Ovary (tissue), 7 donors: ENCODE measurements at regions not wholly inside any gene's neighbourhood (a gene's known extent, or its start where the extent isn't known, plus 50 kb on each side); places are given as distances from the start of the nearest gene placed in this dataset.

Experiments used
- DNase-seq, 5 donors: peaks; one replicate each; pipeline ENCODE4 v3.0.0-alpha.2; 2019 to 2020
- H3K27ac ChIP-seq, 2 donors: fragments of 200-600 bp; one replicate each; pipeline versions ENCODE4 v1.5.1 to v1.8.0; 2019 to 2022
- H3K27me3 ChIP-seq: fragments of 200-600 bp; one replicate; pipeline ENCODE4 v1.8.0; 2022
- H3K36me3 ChIP-seq: fragments of 200-600 bp; sonication (generic); one replicate; pipeline ENCODE4 v1.5.1; 2019
- H3K4me1 ChIP-seq: one replicate; pipeline ENCODE4 v1.8.1; 2013; ENCODE audit warnings: mild to moderate bottlenecking, moderate library complexity; ENCODE audit not compliant: insufficient read depth
- H3K4me3 ChIP-seq: fragments of 200-600 bp; sonication (generic); one replicate; pipeline ENCODE4 v1.5.1; 2017
- H3K9me3 ChIP-seq, 2 donors: fragments of 200-600 bp in 1 of 2; sonication (generic) in 1 of 2; one replicate each; pipeline versions ENCODE4 v1.5.1 to v1.8.1; 2013 to 2019; ENCODE audit warnings: mild to moderate bottlenecking in 1 of 2, moderate library complexity in 1 of 2
- EP300 ChIP-seq: sonication (generic); formaldehyde crosslinking; IDR thresholded peaks from one replicate; pipeline ENCODE4 v1.6.1; 2017; ENCODE audit warnings: antibody characterized with exemption
- POLR2A ChIP-seq: fragments of 450-650 bp; IDR thresholded peaks from one replicate; pipeline ENCODE4 v1.6.1; 2017; ENCODE audit warnings: antibody characterized with exemption, mild to moderate bottlenecking, moderate library complexity
- WGBS, 3 donors: extraction: QIAGEN DNeasy Blood & Tissue Kit in 1 of 3; methylation state at CpG; one replicate each; pipeline versions ENCODE4 v1.1.5 to v1.1.7; 2013 to 2017; 5-methylcytosine and 5-hydroxymethylcytosine counted together
- intact Hi-C, 4 donors: fragments of 100-400 bp; cut with DNase I; formaldehyde crosslinking; loops; one replicate each; pipeline versions ENCODE4 v1.11.0 to v1.15.1; 2022 to 2023
- TF ChIP-seq, protein P1 (sequence below), 3 donors: fragments of 450-650 bp in 2 of 3; fragments of 200-600 bp in 1 of 3; IDR thresholded peaks; one replicate each; pipeline versions ENCODE4 v1.5.1 to v1.8.0; 2016 to 2022; ENCODE audit warnings: antibody characterized with exemption in 3 of 3, mild to moderate bottlenecking in 1 of 3
- donor health status: DM: no; HTN: no; CAD: no; lungs with moderate emphysema.
- donor health status: DM: no; HTN: no; CAD: no.
- donor health status: Bipolar disorder and iron deficiency.
- donor health status: DM: no; HTN: no; CAD: no.
- donor health status: DM: yes; HTN: yes; CAD: no.

DNA sequence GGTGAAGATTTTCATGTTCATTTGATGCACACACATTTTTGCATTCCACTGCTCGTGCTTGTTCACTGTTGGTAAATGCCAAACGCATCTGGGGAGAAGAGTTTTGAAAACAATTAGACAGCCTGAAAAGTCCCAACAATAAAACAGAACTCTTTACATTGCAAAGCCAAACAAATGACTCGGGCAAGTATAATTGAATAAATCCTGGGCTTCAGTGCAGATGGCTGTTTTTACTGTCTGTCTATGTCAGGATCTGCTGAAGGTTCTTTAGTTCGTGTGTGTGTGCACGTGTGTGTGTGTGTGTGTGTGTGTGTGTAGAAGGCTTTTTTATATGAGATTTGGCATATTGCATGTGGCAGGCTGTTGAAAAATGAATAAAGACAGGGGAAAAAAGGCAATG is 277.5 kb upstream of the CDIN1 start:
- H3K27ac ChIP-seq = no peak overlapping the region
- H3K4me1 ChIP-seq = no peaks in the 10 kb centered on the region
- intact Hi-C loops = no loop called here
- TF ChIP-seq EP300 = no peak
- TF ChIP-seq POLR2A = no peak
- TF ChIP-seq, protein P1, sequence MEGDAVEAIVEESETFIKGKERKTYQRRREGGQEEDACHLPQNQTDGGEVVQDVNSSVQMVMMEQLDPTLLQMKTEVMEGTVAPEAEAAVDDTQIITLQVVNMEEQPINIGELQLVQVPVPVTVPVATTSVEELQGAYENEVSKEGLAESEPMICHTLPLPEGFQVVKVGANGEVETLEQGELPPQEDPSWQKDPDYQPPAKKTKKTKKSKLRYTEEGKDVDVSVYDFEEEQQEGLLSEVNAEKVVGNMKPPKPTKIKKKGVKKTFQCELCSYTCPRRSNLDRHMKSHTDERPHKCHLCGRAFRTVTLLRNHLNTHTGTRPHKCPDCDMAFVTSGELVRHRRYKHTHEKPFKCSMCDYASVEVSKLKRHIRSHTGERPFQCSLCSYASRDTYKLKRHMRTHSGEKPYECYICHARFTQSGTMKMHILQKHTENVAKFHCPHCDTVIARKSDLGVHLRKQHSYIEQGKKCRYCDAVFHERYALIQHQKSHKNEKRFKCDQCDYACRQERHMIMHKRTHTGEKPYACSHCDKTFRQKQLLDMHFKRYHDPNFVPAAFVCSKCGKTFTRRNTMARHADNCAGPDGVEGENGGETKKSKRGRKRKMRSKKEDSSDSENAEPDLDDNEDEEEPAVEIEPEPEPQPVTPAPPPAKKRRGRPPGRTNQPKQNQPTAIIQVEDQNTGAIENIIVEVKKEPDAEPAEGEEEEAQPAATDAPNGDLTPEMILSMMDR (IDR thresholded peaks at IDR 0.05) = no peak
- DNase-seq = no peak
- no peaks in the 10 kb centered on the region for H3K36me3 ChIP-seq
- H3K4me3 ChIP-seq = no peak overlapping the region
- H3K9me3 ChIP-seq = no peaks in the 10 kb centered on the region
- WGBS, 3 donors = 31 to 51% (median 45%) methylated on average over 5 of the region's 5 CpGs
- no peaks in the 10 kb centered on the region for H3K27me3 ChIP-seq

DNA sequence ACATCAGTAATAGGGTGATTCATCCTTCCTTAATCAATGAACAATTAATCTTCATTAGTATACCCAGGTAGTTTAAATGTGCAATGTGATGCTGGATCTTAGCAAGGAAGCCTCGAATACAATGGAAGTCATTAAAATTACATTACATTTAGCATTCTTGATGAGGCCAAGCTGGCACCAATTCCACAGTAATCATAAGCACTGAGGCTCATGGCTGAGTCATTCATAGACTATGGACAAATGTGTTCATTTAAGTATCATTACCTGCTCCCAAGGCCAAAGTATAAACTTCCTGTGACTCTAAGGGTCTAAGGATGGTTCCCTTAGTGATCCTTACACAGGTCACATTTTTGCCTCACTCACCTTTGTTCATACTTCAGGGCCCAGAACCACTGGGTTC is 266.4 kb upstream of the CDIN1 start:
- Histone ChIP-seq H3K9me3 (peaks cover 0 to 3% of the 10 kb centered on the region in 2 donors), H3K27ac (no peak overlapping the region), H3K36me3 (no peaks in the 10 kb centered on the region), H3K4me1 (no peaks in the 10 kb centered on the region), H3K27me3 (no peaks in the 10 kb centered on the region), H3K4me3 (no peak overlapping the region)
- TF ChIP-seq EP300 (no peak), POLR2A (no peak)
- TF ChIP-seq, protein P1 (IDR thresholded peaks at IDR 0.05) = no peak
- intact Hi-C loops = no loop called here
- WGBS, 3 donors = 79 to 86% (median 82%) methylated on average over 1 of the region's 1 CpG
- no peak for DNase-seq

DNA sequence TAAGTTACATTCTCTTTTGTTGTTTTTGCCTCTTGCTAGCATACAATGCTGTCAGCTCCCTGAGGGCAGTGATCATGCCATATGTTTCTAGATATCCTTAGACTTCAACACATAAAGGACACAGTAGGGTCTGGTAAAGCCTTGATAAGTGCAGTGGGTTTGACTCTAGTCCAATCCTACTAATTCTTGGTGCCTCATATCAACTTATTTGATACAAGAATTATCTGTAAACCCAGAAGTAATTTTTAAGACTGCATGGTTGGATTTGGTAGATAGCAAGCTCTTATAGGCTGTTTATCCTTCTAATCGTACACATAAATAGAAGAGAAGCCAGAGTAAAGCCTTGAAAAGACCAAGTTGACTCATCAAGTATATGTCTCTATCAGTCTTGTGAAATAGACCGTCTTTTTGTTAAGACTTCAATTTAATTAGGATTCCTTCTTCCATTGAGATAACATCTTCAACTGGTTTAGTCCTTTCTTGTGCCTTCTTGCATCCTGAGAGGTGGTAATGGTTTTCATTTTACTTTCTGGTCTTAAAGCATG is 265.6 kb upstream of the CDIN1 start:
- H3K27ac ChIP-seq = no peak overlapping the region
- intact Hi-C loops = no loop called here
- peaks cover 0 to 2% of the 10 kb centered on the region in 2 donors for H3K9me3 ChIP-seq
- TF ChIP-seq POLR2A (no peak), EP300 (no peak)
- TF ChIP-seq, protein P1 (IDR thresholded peaks at IDR 0.05) = no peak
- 87 to 94% (median 92%) methylated on average over 2 of the region's 2 CpGs for WGBS, 3 donors
- H3K36me3 ChIP-seq = no peaks in the 10 kb centered on the region
- no peaks in the 10 kb centered on the region for H3K4me1 ChIP-seq
- no peaks in the 10 kb centered on the region for H3K27me3 ChIP-seq
- no peak overlapping the region for H3K4me3 ChIP-seq
- DNase-seq = no peak

DNA sequence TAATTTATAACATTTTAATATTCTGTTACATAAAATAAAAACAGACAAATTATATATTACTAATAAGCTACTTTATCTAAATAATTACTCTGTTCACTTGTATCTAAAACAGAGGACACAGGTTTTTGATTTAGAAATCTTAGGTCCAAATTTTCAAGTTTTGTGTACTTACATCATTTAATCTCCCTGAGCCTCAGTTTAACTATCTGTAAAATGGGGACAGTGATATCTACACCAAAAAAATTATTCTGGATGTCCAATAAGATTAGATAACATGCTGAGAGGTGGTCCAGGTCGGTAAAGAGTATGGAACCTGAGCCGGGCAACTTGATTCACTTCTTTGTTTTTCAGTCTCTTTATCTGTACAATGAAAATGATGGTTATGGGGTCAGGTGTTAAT is 263.8 kb upstream of the CDIN1 start:
- 92 to 96% (median 94%) methylated on average over 2 of the region's 2 CpGs for WGBS, 3 donors
- H3K36me3 ChIP-seq = no peaks in the 10 kb centered on the region
- TF ChIP-seq EP300 = no peak
- no peak for TF ChIP-seq POLR2A
- TF ChIP-seq, protein P1 (IDR thresholded peaks at IDR 0.05) = no peak

More for the DNA sequence above, 263.8 kb upstream of the CDIN1 start:
- Histone ChIP-seq H3K9me3 (no peaks in the 10 kb centered on the region), H3K4me3 (no peak overlapping the region), H3K27me3 (no peaks in the 10 kb centered on the region), H3K4me1 (no peaks in the 10 kb centered on the region), H3K27ac (no peak overlapping the region)
- DNase-seq = no peak
- intact Hi-C loops = no loop called here
